22Rv1 (cell line): ENCODE measurements at regions not wholly inside any gene's neighbourhood (a gene's known extent, or its start where the extent isn't known, plus 50 kb on each side); places are given as distances from the start of the nearest gene placed in this dataset.

Experiments used
- CTCF ChIP-seq: fragments of 450-650 bp; IDR thresholded peaks from 2 replicates; pipeline ENCODE4 v1.5.1; 2017; ENCODE audit warnings: mild to moderate bottlenecking
- ZFX ChIP-seq: fragments of 450-650 bp; IDR thresholded peaks from 2 replicates; pipeline ENCODE4 v1.6.1; 2017; ENCODE audit warnings: antibody characterized with exemption, borderline replicate concordance

GRCh38 chr14:56998728-56999127 lies 188.4 kb upstream of the OTX2 start:
- TF ChIP-seq CTCF = no peak
- TF ChIP-seq ZFX = no peak
